Esophagus mucosa (tissue), 1 donor: ENCODE measurements at regions not wholly inside any gene's neighbourhood (a gene's known extent, or its start where the extent isn't known, plus 50 kb on each side); places are given as distances from the start of the nearest gene placed in this dataset.
A peak's percentile ranks its signal among the peaks of the same experiment; 100 is the strongest.

Source experiments
- ATAC-seq: fragments of 200-7000 bp; cut with Tn5 transposase; one replicate; pipeline ENCODE4 v1.9.1; 2020
- donor health status: DM: yes; HTN: yes; CAD: no.

DNA sequence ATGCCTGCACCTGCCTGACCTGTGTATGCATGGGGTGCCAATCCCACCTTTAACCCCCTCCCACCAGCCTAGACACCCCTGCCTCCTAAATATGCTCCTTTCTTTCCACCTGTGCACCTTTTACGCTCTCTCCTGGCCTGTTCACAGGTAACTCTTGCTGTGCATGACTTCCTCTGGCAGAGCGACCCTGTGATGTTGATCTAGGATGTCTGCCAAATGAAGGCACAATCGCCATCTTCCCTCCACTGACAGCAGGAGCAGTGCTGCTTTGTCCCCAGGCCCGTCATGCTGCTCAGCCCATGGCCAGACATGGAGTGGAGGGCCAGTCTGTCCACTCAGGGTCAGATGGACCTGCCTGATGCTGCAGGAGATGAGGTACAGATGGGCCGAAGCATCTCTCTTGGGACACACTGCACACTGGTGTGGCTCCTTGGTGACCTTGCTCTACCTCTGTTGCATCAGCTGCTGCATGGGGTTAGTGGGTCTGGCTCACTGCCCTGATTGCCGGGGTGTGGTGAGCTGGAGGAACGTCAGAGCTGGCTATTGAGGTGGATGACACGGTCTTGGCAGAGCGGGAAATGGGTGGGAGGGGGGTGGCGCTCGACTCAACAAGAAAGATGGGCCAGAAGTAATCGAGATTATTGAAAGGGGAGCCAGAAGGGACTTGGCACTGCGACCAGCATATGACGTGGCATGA lies 101.7 kb upstream of the PITX1 start:
- ATAC-seq = peak; percentile 75

GRCh38 chr5:135134691-135135381 lies 100.8 kb upstream of the PITX1 start:
- ATAC-seq = peak; percentile 84

DNA sequence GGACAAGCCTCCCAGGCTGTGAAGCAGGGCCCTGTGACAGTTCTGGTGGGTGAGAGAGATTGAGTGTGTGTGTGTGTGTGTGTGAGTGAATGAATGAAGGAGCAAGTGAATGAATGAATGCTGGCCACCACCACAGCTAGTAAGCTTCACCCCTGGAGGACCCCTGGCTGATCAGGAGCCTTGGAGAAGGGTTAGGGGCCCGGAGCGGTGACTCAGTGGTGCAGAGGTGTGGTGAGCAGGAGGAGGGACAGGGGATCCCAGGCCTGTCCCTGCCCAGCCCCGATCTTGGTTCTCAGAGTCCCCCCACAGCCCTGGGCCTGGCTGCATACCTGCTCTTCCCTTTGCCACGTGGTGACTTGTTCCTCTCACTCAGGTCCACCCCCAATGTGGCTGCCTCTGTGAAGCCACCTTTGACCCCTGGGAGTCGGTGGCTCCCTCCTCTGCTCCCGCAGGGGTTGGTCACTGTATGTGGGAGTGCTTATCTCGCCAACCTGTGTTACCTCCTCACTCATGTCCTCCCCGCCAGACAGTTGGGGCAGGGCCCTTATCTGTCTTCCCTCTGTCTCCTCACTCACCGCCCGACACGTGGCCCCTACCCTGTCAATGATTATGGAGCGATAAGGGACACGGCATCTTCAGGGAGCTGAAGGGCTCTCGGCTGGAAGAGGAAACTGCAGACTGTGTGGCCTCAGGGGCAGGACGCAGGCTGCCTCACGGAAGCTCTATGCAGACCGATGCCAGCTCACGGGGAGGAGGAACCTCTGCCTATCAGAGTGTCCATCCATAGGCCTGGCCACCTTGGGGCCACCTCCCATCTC lies 99.9 kb upstream of the PITX1 start:
- ATAC-seq = peak; percentile 32

- ATAC-seq = no peak
These were observed 99.2 kb upstream of the PITX1 start for GRCh38 chr5:135133181-135133580.

DNA sequence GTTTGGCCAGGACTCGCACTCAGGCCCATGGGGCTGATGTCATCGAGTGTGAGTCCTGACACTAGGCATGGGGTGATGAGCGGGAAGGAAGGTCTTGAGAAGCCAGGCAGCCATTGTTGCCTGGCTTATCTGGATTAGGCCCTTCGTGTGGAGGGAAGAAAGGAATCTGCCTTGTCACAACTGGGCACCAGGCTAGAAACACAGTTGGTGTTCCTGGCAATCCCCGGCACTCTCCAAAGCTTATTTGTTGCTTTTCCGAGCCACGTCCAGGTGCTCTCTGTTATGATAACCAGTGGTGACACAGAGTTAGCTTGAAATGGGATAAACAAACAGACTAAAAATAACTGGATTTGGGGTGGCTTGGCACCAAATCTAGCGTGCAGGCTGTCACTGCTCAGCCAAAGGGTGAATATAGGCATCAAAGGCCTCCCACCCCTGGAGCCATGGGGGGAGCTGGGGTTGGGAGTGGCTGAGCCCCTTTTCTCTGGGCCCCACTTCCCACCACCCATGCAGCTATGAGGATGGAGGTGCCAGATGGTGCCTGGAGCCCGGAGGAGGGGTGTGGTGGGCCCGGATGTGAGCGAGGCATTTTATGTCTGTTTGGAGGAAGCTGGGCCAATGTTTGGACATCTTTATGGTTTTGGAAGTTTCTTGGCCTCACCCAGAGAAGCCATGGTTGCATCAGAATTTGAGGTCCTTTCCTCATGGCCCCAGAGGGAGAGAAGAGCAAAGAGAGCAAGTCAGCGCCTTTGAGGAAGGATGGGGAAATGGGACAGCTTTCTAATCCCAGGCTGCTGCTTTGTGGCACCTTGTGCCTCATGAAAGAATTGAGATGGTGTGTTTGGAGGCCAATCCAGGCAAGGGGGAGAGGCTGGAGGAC lies 98.0 kb upstream of the PITX1 start:
- no peak for ATAC-seq

GRCh38 chr5:135130261-135131215 lies 96.5 kb upstream of the PITX1 start:
- no peak for ATAC-seq

DNA sequence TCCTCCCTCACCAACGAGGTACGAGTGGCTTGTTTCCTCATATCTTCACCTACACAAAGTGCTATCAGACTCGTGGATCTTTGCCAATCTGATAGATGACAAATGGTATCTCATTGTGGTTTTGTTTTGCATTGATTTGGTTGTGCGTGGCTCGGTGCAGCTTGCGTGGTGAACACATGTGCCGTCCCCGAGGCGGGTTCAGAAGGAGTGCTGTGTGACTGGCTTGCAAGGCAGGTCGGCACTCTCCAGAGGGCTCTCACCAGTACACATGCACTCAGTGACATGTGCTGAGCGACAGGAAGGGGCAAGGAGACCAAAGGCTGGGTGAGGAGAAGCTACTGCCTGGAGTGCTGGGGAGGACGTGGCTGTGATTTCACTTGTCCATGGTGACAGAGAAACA lies 95.3 kb upstream of the PITX1 start:
- no peak for ATAC-seq

GRCh38 chr5:135128361-135128760 lies 94.3 kb upstream of the PITX1 start:
- ATAC-seq = no peak

GRCh38 chr5:135127439-135128240 lies 93.6 kb upstream of the PITX1 start:
- peak; percentile 82 for ATAC-seq

GRCh38 chr5:135126688-135127438 lies 92.8 kb upstream of the PITX1 start:
- ATAC-seq = peak; percentile 75

- no peak for ATAC-seq
These were observed 90.7 kb upstream of the PITX1 start for GRCh38 chr5:135124724-135125123.

DNA sequence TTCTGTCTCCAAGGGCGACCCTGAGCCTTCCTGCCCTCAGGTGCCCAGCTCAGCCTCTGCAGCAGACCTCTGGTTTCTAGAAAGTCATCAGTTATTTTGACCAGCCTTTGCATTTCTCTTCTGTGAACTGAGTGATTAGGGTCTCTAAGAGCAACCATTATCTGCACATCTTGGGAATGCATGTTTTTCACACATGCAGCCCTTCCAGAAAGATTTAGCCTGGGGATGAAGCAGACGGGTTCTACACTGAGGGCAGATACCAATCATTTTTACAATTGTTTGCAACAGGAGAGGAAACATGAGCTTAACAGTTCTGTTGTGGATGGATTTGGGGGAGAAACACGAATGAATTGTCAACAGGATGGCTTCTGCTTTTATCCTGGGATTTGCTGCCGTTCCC lies 90.1 kb upstream of the PITX1 start:
- no peak for ATAC-seq

- no peak for ATAC-seq
These were observed 88.8 kb upstream of the PITX1 start for GRCh38 chr5:135122797-135123196.

- no peak for ATAC-seq
These were observed 86.9 kb upstream of the PITX1 start for GRCh38 chr5:135120951-135121350.

DNA sequence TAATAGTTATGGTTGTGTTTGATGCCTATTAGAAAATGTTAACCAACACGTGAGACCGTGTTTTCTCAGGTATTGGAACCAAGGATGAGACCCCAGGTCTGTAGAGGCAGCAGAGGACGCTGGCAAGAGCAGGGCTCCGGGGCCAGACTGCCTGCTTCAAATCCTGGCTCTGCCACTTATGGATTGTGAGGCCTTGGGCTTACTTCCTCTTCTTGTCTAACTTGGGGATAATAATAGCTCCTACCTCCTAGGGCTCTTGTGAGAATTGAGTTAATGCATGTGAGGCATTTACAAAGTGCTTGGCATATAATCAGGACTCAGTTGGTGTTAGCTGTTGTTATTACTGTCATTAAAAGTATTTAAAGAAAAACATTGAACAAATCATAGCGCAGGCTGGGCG lies 85.5 kb upstream of the PITX1 start:
- ATAC-seq = no peak

GRCh38 chr5:135117590-135117989 lies 83.6 kb upstream of the PITX1 start:
- no peak for ATAC-seq

- peak; percentile 59 for ATAC-seq
These were observed 82.1 kb upstream of the PITX1 start for GRCh38 chr5:135116160-135116561.

GRCh38 chr5:135115591-135115990 lies 81.6 kb upstream of the PITX1 start:
- ATAC-seq = no peak

DNA sequence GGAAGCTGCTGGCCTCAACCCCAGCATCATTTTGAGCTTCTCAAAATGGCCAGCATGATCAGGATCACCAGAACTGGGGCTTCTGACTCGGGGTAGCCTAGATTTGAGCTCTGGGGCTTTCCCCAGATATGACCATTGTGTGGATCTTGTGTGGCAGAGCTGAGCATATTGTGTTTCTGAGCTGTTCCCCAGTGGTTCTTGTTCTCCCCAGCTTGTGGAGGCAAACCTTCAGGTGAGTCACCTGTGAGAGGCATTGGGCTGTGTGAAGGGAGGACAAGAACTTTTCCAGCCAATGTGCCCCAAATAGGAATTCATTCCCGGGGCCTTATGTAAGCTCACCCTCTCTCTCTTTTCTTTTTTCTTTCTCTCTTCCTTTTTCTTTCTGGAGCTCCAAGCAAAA lies 80.7 kb upstream of the PITX1 start:
- peak; percentile 50 for ATAC-seq
